Activated CD4-positive, alpha-beta T cell treated with anti-CD3 and anti-CD28 coated beads, Interleukin-2, amount 10 ng/mL, durations not matched to agents 24 days and 14 days (primary cell): ENCODE measurements at regions not wholly inside any gene's neighbourhood (a gene's known extent, or its start where the extent isn't known, plus 50 kb on each side); places are given as distances from the start of the nearest gene placed in this dataset.
"Not testable (repeated sequence)": the region's sequence is repeated elsewhere in the genome, so short reads cannot be mapped to it uniquely, and the experiment has no call there.

ENCODE experiments used
- DNase-seq: peaks from one replicate; pipeline ENCODE4 v3.0.0; 2022
- H3K27ac Mint-ChIP-seq: one replicate; pipeline ENCODE4 v1.8.0; 2022; ENCODE audit warnings: mild to moderate bottlenecking, mixed read lengths
- H3K27me3 Mint-ChIP-seq: one replicate; pipeline ENCODE4 v1.8.0; 2022; ENCODE audit warnings: mixed read lengths
- H3K36me3 Mint-ChIP-seq: one replicate; pipeline ENCODE4 v1.8.0; 2022; ENCODE audit warnings: low read depth, mild to moderate bottlenecking, mixed read lengths
- H3K4me1 Mint-ChIP-seq: one replicate; pipeline ENCODE4 v1.8.0; 2021; ENCODE audit warnings: mixed read lengths
- H3K4me3 Mint-ChIP-seq: one replicate; pipeline ENCODE4 v1.8.0; 2022; ENCODE audit warnings: mild to moderate bottlenecking, moderate library complexity, mixed read lengths
- H3K9me3 Mint-ChIP-seq: one replicate; pipeline ENCODE4 v1.8.0; 2021; ENCODE audit warnings: mixed read lengths
- intact Hi-C: fragments of 100-400 bp; cut with micrococcal nuclease; formaldehyde crosslinking; loops from one replicate; pipeline ENCODE4 v1.15.1; 2023

DNA sequence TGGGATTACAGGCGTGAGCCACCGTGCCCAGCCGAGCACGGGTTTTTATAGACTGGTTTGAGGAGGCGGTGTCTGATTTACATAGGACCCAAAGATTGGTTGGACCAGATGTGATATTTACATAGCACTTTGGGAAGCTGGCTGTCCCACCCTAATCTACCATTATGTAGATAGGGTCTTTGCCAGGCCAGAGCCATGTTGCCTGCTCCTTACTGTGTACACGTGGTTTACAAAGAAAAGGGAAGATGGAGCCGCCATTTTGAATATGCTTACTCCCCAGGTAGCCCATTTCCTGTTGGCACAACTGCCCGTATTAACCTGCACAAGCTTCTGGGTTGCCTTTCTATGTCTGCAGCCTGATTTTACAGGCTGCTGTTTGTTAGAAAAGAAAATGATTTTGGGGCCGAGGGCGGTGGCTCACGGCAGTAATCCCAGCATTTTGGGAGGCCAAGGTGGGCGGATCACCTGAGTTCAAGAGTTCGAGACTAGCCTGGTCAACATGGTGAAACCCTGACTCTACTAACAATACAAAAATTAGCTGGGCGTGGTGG, 89.9 kb upstream of the EEF2KMT start:
- Mint-ChIP-seq H3K27ac (no peak overlapping the region), H3K4me3 (no peak overlapping the region)

DNA sequence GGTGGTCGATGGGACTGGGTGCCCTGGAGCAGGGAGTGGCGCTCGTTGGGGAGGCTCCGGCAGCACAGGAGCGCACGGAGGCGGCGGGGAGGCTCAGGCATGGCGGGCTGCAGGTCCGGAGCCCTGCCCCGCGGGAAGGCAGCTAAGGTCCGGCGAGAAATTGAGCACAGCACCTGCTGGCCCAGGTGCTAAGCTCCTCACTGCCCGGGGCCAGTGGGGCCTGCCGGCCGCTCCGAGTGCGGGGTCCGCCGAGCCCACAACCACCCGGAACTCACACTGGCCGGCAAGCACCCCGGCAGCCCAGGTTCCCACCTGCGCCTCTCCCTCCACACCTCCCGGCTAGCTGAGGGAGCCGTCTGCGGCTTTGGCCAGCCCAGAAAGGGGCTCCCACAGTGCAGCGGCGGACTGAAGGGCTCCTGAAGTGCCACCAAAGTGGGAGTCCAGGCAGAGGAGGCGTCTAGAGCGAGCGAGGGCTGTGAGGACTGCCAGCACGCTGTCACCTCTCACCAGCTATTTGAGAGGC, 88.8 kb upstream of the EEF2KMT start:
- H3K4me1 Mint-ChIP-seq, result no peaks in the 10 kb centered on the region
- H3K36me3 Mint-ChIP-seq, result no peaks in the 10 kb centered on the region

More for the DNA sequence above, 89.9 kb upstream of the EEF2KMT start:
- no peaks in the 10 kb centered on the region for H3K36me3 Mint-ChIP-seq
- no peaks in the 10 kb centered on the region for H3K9me3 Mint-ChIP-seq
- H3K27me3 Mint-ChIP-seq, result no peaks in the 10 kb centered on the region
- no peak for DNase-seq
- intact Hi-C loops, result no loop called here
- no peaks in the 10 kb centered on the region for H3K4me1 Mint-ChIP-seq

DNA sequence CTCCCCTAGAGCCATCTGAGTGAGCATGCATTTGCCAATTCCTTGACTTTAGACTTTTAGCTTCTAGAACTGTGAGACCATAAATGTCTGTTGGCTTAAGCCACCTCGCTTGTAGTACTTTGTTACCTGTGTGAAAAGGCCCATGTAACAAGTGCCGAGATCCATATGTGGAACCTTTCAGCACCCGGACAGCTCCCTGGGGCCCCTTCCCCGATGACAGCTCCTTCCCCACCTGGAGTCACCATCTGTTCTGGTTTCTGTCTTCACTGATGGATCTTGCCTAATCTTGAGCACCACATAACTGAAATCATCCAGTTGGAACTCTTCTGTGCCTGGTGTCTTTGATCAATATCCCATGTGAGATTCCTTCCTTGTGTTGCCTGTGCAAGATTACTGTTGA, 78.9 kb upstream of the EEF2KMT start:
- no peaks in the 10 kb centered on the region for H3K4me1 Mint-ChIP-seq
- DNase-seq, result no peak
- H3K4me3 Mint-ChIP-seq, result no peak overlapping the region
- peaks cover 10% of the 10 kb centered on the region for H3K9me3 Mint-ChIP-seq
- intact Hi-C loops, result no loop called here
- no peak overlapping the region for H3K27ac Mint-ChIP-seq
- no peaks in the 10 kb centered on the region for H3K36me3 Mint-ChIP-seq
- no peaks in the 10 kb centered on the region for H3K27me3 Mint-ChIP-seq

More for the DNA sequence above, 88.8 kb upstream of the EEF2KMT start:
- DNase-seq, result no peak
- intact Hi-C loops, result no loop called here
- Mint-ChIP-seq H3K27ac (no peak overlapping the region), H3K4me3 (no peak overlapping the region), H3K27me3 (no peaks in the 10 kb centered on the region), H3K9me3 (no peaks in the 10 kb centered on the region)

DNA sequence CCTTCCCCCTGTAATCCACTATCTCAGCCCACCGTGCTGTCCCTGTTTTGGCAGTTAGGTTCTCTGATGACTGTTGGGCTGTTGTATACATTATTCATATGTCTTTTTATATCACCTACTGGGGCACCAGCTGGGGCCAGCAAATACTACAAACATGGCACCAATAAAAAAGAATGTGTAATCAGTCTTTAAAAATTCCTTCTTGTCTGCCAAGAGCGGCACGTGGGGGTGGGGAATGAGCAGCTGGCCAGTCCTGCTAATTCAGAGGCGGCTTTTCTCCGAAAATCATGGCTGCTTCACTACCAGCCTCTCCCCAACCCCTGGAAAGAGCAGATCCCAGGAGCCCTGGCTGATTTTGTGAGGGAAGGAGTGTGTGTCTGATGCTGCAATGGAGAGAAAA, 77.7 kb upstream of the EEF2KMT start:
- H3K27me3 Mint-ChIP-seq, result no peaks in the 10 kb centered on the region
- peaks cover 4% of the 10 kb centered on the region for H3K9me3 Mint-ChIP-seq
- no peak overlapping the region for H3K27ac Mint-ChIP-seq
- intact Hi-C loops, result no loop called here
- no peak overlapping the region for H3K4me3 Mint-ChIP-seq
- H3K36me3 Mint-ChIP-seq, result no peaks in the 10 kb centered on the region
- no peaks in the 10 kb centered on the region for H3K4me1 Mint-ChIP-seq
- no peak for DNase-seq

DNA sequence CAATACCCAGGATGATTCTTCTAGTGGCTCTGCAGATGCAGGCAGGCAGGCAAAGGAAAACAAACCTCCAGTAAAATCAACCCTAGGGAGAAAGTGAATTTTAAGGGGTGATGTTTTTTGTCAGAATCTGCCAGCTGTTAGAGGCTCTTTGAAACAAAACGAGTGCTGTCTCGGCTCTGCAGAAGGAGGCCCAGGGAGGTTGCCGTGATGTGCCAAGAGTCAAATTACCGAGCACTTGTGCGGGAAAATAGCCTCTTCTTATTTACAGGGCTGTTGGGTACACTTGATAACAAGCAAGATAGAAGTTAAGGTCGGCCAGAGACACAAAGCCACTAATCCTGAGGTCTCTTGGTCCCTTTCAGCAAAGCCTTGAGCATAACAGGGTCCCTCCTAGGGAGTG, 68.9 kb upstream of the EEF2KMT start:
- no peaks in the 10 kb centered on the region for H3K36me3 Mint-ChIP-seq
- no peak overlapping the region for H3K4me3 Mint-ChIP-seq
- no peak overlapping the region for H3K27ac Mint-ChIP-seq
- H3K9me3 Mint-ChIP-seq, result no peaks in the 10 kb centered on the region
- intact Hi-C loops, result no loop called here
- H3K4me1 Mint-ChIP-seq, result no peaks in the 10 kb centered on the region
- H3K27me3 Mint-ChIP-seq, result no peaks in the 10 kb centered on the region
- DNase-seq, result no peak

DNA sequence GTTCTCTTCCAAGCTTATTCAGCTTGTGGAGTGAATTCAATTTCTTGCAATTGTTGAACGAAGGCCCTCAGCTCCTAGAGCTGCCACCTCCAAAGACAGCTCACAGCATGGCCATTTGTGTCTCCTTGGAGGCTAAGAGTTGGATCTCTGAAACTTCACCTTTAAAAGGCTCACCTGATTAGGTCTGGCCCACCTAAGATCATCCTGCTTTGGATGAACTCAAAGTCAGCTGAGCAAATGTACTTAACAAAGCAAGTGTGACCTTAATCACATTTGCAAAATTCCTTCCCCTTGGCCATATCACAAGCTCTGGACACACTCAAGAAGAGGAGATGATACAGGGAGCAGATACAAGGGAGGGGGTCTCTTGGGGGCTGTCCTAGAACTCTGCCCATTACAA, 67.8 kb upstream of the EEF2KMT start:
- H3K27me3 Mint-ChIP-seq, DNase-seq, H3K4me1 Mint-ChIP-seq, H3K27ac Mint-ChIP-seq, H3K4me3 Mint-ChIP-seq, H3K9me3 Mint-ChIP-seq, H3K36me3 Mint-ChIP-seq, intact Hi-C loops: not testable (repeated sequence)

DNA sequence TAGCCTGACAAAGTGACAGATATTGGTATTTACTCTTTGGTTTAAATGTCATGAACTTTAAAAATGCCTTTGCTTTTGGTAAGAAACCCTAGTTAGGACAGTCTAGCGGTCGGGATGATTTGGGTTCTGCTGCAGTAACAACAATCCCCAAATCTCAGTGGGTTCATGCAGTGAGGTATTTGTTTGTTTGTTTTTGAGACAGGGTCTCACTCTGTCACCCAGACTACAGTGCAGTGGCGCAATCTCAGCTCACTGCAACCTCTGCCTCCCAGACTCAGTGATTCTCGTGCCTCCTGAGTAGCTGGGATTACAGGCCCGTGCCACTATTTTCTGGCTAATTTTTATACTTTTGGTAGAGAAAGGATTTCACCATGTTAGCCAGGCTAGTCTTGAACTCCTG, 65.2 kb upstream of the EEF2KMT start:
- H3K9me3 Mint-ChIP-seq, H3K27me3 Mint-ChIP-seq, intact Hi-C loops, H3K4me1 Mint-ChIP-seq, H3K36me3 Mint-ChIP-seq, H3K27ac Mint-ChIP-seq, H3K4me3 Mint-ChIP-seq, DNase-seq: not testable (repeated sequence)

DNA sequence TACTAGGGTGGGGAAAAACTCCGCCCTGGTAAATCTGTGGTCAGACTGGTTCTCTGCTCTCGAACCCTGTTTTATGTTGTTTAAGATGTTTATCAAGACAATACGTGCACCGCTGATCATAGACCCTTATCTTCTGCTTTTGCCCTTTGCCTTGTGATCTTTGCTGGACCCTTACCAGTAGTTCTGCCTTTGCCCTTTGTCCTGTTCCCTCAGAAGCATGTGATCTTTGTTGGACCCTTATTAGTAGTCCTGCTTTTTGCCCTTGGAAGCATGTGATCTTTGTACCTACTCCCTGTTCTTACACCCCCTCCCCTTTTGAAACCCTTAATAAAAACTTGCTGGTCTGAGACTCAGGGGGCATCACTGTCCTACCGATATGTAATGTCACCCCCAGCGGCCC, 64.3 kb upstream of the EEF2KMT start:
- H3K9me3 Mint-ChIP-seq, H3K36me3 Mint-ChIP-seq, H3K27me3 Mint-ChIP-seq, DNase-seq, H3K4me3 Mint-ChIP-seq, H3K4me1 Mint-ChIP-seq, H3K27ac Mint-ChIP-seq, intact Hi-C loops: not testable (repeated sequence)

DNA sequence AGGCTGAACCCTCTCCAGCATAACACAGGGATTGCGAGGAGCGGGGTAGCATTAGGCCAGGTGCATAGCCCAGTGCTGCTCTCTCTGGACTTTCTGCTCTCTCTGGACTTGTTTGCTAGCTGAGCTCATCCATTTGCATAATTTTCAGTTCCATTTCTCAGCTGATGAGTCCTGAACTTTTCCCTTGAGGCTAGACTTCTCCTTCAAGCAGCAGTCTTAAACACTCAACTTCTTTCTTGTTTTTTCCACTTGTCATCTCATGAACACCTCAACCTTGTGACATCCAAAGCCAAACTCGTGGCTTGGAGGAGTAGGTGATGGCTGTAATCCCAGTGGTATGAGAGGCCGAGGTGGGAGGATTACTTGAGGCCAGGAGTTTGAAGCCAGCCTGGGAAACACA, 62.4 kb upstream of the EEF2KMT start:
- H3K27ac Mint-ChIP-seq, H3K27me3 Mint-ChIP-seq, H3K4me1 Mint-ChIP-seq, DNase-seq, H3K4me3 Mint-ChIP-seq, H3K36me3 Mint-ChIP-seq, H3K9me3 Mint-ChIP-seq, intact Hi-C loops: not testable (repeated sequence)

DNA sequence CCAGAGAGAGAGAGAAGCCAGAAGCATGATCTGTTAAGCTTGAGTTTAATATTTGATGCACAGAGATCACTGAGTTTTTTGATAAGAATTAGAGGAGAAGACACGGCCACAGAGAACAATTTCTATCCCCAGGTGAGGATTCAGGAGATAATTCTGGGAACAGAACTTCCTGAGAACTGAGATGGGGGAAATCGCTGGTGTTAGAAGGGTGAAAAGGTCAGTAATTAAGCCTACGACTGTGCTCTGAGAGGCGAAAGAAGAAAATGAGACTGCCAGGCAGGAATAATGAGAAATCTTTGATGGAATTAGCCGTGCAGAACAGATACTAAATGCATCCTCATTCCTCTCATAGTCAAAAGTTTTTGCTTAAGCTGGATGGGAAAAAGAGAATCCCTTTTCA, 61.9 kb upstream of the EEF2KMT start:
- intact Hi-C loops, H3K4me1 Mint-ChIP-seq, H3K27me3 Mint-ChIP-seq, H3K4me3 Mint-ChIP-seq, H3K27ac Mint-ChIP-seq, H3K36me3 Mint-ChIP-seq, DNase-seq, H3K9me3 Mint-ChIP-seq: not testable (repeated sequence)

DNA sequence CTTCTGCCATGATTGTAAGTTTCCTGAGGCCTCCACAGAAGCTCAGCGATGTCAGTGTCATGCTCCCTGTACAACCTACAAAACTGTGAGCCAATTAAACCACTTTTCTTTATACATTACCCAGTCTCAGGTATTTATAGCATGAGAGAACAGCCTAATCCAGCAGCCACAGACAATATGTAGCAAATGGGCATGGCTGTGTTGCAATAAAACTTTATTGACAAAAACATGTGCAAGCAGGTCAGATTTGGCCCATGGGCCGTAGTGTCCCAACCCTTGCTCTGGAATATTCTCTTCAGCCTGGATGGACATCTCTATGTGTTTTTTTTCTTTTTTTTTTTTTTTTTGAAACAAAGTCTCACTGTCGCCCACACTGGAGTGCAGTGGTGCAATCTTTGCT, 60.9 kb upstream of the EEF2KMT start:
- no peak overlapping the region for H3K27ac Mint-ChIP-seq
- no peaks in the 10 kb centered on the region for H3K36me3 Mint-ChIP-seq
- H3K9me3 Mint-ChIP-seq, result peaks cover 4% of the 10 kb centered on the region
- no peaks in the 10 kb centered on the region for H3K4me1 Mint-ChIP-seq
- no peak overlapping the region for H3K4me3 Mint-ChIP-seq
- no peak for DNase-seq
- intact Hi-C loops, result no loop called here
- peaks cover 3% of the 10 kb centered on the region for H3K27me3 Mint-ChIP-seq

DNA sequence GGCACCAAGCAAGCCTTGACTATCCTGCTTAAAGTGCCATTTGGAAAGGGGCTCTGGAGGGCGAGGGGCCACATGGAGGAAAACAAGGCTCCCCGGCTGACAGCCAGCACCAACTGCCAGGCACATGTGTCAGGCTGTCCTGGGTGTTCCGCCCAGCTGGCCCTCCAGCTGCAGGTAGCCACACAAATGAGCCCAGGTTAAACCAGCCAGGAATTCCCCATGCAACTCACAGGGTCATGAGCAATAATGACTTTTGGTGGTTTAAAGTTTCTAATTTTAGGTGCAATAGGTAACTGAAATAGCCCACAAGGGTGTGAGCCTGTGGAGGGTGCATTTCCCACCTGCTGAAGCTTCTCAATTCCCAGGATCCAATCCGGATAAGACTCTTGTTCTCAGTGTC, 58.9 kb upstream of the EEF2KMT start:
- H3K4me3 Mint-ChIP-seq, H3K9me3 Mint-ChIP-seq, H3K36me3 Mint-ChIP-seq, H3K4me1 Mint-ChIP-seq, H3K27me3 Mint-ChIP-seq, intact Hi-C loops, H3K27ac Mint-ChIP-seq, DNase-seq: not testable (repeated sequence)

DNA sequence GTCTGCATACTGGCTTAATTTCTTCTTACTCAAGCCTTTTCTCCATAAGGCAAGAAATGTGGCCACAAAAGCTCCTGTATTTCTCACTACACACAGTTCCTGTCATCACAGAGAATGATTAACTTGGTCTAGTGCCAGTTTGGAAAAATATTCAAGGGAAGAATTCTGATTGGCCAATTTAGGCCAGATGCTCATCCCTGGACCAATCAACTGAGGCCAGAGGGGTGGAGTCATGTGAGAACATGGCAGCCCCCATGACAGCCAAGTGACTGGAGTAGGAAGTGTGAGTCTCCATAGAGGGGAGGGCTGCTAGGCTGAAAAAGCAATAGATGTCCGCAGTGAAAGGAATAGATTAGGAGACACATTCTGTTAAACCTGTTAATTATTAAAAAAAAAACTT, 56.4 kb upstream of the EEF2KMT start:
- H3K9me3 Mint-ChIP-seq, H3K4me3 Mint-ChIP-seq, DNase-seq, H3K27ac Mint-ChIP-seq, H3K36me3 Mint-ChIP-seq, H3K27me3 Mint-ChIP-seq, intact Hi-C loops, H3K4me1 Mint-ChIP-seq: not testable (repeated sequence)

DNA sequence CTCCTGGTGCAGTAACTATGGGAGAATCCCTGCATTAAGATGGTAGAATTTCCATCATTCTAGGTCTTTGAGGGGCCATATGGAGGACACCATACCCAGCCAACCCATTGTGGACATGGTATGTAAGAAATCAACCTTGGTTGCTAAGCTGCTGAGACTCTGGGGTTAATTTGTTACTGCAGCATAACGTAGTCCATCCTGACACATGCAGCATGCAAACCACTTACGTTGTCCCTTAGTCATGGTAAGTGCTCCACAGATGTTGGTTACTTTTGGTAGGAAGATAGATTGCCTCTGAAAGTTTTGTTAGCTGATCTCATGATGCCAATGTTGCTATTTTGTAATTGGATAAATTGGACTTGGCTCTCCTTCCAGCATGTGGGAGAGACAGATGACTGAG, 53.8 kb upstream of the EEF2KMT start:
- H3K27ac Mint-ChIP-seq, DNase-seq, H3K27me3 Mint-ChIP-seq, H3K4me3 Mint-ChIP-seq, H3K9me3 Mint-ChIP-seq, H3K36me3 Mint-ChIP-seq, H3K4me1 Mint-ChIP-seq, intact Hi-C loops: not testable (repeated sequence)
